HL-60 (cell line): ENCODE measurements at regions not wholly inside any gene's neighbourhood (a gene's known extent, or its start where the extent isn't known, plus 50 kb on each side); places are given as distances from the start of the nearest gene placed in this dataset.
"Not testable (repeated sequence)": the region's sequence is repeated elsewhere in the genome, so short reads cannot be mapped to it uniquely, and the experiment has no call there.

Source experiments
- GABPA ChIP-seq: IDR thresholded peaks from 2 replicates; pipeline ENCODE4 v1.6.1; 2012; ENCODE audit warnings: low read depth
- POLR2AphosphoS5 ChIP-seq: IDR thresholded peaks from 2 replicates; pipeline ENCODE4 v1.6.1; 2012; ENCODE audit warnings: low read depth
- TF ChIP-seq, protein P1 (sequence below): IDR thresholded peaks from one replicate; pipeline ENCODE4 v1.5.1; 2011; ENCODE audit warnings: low read length, control low read depth, inconsistent platforms; ENCODE audit not compliant: insufficient read depth
- TF ChIP-seq, protein P2 (sequence below): IDR thresholded peaks from 2 replicates; pipeline ENCODE4 v1.6.1; 2012; ENCODE audit warnings: low read depth; ENCODE audit not compliant: insufficient replicate concordance

DNA sequence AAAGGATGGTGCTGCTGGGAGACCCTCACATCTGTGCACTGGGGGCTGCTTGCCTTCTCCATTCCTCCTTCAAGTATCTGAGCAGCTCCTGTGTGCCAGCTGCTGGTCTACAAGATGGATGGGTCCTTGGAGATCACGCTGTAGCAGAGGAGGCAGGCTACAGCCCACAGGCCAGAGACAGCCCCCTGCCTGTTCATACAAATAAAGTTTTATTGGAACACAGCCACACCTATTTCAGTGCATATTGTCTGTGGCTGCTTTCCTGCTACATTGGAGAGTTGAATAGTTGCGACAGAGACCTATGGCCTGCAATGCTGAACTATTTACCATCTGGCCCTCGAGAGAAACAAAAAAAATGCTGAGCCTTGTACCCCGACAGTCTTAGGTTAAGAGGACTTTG lies 149.8 kb upstream of the EEF2KMT start:
- TF ChIP-seq, protein P1, sequence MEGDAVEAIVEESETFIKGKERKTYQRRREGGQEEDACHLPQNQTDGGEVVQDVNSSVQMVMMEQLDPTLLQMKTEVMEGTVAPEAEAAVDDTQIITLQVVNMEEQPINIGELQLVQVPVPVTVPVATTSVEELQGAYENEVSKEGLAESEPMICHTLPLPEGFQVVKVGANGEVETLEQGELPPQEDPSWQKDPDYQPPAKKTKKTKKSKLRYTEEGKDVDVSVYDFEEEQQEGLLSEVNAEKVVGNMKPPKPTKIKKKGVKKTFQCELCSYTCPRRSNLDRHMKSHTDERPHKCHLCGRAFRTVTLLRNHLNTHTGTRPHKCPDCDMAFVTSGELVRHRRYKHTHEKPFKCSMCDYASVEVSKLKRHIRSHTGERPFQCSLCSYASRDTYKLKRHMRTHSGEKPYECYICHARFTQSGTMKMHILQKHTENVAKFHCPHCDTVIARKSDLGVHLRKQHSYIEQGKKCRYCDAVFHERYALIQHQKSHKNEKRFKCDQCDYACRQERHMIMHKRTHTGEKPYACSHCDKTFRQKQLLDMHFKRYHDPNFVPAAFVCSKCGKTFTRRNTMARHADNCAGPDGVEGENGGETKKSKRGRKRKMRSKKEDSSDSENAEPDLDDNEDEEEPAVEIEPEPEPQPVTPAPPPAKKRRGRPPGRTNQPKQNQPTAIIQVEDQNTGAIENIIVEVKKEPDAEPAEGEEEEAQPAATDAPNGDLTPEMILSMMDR = not testable (repeated sequence)
- TF ChIP-seq POLR2AphosphoS5, GABPA: not testable (repeated sequence)
- TF ChIP-seq, protein P2, sequence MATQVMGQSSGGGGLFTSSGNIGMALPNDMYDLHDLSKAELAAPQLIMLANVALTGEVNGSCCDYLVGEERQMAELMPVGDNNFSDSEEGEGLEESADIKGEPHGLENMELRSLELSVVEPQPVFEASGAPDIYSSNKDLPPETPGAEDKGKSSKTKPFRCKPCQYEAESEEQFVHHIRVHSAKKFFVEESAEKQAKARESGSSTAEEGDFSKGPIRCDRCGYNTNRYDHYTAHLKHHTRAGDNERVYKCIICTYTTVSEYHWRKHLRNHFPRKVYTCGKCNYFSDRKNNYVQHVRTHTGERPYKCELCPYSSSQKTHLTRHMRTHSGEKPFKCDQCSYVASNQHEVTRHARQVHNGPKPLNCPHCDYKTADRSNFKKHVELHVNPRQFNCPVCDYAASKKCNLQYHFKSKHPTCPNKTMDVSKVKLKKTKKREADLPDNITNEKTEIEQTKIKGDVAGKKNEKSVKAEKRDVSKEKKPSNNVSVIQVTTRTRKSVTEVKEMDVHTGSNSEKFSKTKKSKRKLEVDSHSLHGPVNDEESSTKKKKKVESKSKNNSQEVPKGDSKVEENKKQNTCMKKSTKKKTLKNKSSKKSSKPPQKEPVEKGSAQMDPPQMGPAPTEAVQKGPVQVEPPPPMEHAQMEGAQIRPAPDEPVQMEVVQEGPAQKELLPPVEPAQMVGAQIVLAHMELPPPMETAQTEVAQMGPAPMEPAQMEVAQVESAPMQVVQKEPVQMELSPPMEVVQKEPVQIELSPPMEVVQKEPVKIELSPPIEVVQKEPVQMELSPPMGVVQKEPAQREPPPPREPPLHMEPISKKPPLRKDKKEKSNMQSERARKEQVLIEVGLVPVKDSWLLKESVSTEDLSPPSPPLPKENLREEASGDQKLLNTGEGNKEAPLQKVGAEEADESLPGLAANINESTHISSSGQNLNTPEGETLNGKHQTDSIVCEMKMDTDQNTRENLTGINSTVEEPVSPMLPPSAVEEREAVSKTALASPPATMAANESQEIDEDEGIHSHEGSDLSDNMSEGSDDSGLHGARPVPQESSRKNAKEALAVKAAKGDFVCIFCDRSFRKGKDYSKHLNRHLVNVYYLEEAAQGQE = not testable (repeated sequence)
